HG03095 (cell line): ENCODE measurements at regions not wholly inside any gene's neighbourhood (a gene's known extent, or its start where the extent isn't known, plus 50 kb on each side); places are given as distances from the start of the nearest gene placed in this dataset.

Source experiments
- ATAC-seq: cut with Tn5 transposase; IDR thresholded peaks from one replicate; pipeline ENCODE4 v1.9.1; 2021; ENCODE audit warnings: moderate library complexity; ENCODE audit not compliant: unreplicated experiment

DNA sequence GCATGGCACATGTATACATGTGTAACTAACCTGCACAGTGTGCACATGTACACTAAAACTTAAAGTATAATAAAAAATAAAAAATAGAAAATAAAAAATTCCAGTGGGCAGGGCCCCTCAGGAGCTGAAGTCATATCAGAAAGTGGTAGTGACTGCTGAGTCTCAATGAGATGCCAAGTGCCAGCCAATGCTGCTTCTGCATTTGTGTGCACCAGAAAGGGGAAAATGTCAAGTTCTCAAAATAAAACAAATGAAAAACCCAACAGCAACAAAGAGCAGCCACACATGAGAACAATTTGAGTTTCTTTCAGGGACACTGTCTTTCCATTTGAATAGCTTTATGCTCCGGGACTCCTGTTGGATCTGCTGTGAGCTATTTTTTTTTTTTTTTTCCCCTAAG is 117.2 kb upstream of the CCDC112 start:
- no peak for ATAC-seq

DNA sequence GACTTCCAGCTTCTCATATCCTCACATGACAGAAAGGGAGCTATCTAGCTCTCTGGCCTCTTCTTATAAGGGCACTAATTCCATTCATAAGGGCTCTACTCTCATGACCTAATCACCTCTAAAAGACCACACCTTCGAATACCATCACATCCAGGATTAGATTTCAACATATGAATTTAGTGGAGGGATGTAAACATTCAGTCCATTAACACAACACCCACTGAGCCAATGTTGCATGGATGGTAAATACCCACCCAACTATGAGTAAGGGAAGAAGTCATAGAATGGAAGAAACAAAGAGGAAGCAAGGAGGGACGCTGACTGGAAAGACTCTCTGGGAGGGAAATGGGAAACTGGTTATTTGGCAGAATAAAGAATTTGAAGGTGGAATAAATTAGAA is 112.6 kb upstream of the CCDC112 start:
- no peak for ATAC-seq

DNA sequence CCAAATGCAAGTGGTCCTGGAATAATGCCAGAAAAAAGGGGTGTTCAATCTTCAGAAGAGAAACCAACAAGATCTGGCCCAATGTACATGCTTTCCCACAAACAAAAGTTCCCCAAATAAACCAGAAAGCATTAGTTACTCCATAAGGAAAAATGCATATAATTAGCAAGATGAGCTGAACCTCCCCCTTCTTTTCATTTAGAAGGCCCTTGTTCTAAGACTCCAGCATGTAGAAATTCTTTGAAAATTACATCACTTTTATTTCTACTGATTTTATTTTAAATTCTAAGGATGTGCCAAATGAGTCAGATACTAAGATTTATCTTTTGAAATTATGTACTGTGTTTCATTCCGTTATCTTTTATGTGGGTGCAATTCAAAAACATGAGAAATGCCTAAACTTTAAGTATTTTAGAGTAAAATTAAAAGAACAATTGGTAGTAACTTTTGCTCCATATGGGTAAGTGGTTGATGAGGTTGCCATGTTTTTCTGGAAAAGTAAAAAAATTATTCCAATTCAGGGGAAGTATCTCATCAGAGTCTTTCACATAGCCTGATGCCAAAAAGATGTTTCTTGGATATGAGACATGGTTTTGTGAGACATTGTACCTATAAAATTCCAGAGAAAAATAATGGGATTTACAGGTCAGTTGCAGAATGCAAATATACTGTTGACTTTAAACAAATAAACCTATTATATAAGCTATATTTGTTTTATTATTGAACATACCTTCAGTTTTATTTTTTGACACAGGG is 106.5 kb upstream of the CCDC112 start:
- ATAC-seq, result no peak

DNA sequence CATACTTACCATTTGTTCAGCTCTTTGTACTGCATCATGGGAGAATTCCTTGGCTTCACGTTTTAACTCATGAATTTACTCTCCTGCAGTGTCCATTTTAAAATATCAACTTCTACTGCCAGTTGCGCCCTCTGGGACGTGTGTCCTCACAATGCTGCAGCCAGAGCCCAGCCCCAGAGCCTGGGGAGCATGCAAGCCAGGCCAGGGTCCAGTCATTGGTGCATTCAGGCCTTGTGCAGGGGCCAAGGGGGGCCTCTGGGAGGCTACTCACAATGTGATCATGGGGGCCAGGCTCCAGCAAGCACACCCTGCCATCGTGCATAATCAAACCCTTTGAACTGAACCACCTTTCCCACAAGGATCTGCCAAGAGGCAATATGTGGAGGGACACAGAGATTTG is 105.6 kb upstream of the CCDC112 start:
- no peak for ATAC-seq

DNA sequence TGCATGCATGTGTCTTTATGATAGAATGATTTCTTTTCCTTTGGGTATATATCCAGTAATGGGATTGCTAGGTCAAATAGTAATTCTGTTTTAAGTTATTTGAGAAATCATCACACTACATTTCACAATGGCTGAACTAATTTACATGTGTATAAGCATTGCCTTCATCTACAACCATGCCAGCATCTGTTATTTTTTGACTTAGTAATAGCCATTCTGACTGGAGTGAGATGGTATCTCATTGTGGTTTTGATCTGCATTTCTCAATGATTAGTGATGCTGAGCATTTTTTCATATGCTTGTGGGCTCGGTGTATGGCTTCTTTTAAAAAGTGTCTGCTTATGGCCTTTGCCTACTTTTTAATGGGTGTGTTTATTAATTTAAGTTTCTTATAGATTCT is 102.3 kb upstream of the CCDC112 start:
- ATAC-seq, result no peak

DNA sequence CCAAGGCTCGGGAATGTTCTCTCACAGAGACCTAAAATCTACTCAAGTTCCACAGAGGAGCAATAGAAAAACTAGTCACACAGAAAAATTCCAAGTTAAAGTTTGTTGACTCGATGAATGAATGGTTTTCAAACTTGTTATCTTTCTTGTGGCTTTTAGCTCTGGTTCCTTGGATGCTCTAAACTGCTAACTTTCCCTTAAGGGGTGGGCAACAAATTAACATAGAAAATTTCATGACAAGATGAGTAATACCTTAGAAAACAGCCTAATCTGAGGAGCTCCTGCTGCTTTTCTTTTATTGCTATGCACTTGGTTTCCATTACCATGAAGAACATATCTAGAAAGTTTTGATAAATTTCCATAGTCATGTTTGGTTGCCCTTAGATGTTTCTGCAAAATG is 100.2 kb upstream of the CCDC112 start:
- no peak for ATAC-seq

DNA sequence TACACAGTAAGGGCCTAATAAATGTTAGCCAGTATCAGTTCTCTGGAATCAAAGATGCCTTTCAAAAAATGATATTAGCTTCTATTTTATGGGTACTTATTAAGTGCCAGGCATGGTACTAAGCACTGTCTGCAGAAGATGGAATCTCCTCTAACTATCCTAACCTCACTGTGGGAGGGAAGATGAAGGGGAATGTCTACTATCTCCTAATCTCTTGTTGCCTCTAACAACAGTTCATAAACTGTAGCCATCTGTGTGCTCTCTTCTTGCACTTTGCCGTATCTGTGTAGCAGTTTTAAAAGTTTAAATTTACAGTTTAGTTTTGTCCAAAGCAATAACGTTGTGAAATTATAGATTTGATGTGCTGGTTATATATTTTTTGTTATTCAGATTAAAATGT is 99.6 kb upstream of the CCDC112 start:
- no peak for ATAC-seq

DNA sequence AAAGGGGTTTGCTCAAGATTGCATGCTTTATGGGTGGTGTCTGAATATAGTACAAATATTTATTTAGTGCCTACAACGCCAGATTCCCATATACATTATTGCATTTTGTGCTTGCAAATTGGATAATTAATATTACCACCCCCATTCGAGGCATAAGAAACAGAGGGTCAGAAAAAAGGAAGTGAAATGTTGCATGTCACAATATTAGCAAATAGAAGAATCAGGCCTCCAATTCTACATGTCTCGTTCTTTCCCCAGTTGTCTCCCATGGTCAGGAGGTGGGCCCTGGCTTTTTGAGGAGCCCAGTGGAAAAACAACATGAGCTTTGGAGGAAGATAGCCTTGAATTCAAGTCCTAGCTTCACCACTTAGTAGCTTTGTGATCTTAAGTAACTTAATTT is 98.1 kb upstream of the CCDC112 start:
- no peak for ATAC-seq

DNA sequence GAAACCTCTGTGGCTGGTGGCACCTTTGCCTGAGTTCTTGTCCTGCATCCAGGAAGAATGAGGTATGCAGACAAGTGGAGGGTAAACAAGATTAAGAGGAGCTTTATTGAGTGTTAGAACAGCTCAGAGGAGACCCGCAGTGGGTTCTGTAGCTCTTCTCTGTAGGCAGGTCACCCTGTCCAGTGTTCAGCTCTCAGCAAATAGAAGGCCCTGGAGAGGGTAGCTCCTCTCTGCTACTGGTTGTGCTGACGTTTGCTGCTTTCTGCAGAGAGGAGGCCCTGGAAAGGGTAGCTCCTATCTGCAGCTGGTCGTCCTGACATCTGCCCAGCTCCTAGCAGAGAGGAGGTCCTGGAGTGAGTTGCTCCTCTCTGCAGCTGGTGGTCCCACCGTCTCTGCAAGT is 96.8 kb upstream of the CCDC112 start:
- no peak for ATAC-seq

DNA sequence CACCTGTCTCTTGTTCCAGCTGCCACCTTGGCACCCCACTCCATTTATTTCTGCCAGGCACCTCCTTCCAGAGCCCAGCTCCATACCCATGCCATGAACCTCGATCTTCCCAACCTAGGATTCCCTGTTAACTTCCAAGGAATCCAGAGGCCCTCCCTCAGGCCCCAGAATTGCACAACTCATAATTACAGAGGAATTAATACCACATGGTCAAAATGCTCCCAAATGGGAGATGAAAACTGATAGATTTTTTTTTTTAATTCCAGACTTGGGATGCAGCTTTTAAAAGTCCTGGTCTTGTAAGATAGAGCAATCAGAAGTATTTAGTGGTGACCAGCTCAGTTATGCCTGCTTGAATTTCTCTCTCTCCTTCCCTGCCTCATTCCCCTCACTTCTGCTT is 96.2 kb upstream of the CCDC112 start:
- ATAC-seq, result no peak

DNA sequence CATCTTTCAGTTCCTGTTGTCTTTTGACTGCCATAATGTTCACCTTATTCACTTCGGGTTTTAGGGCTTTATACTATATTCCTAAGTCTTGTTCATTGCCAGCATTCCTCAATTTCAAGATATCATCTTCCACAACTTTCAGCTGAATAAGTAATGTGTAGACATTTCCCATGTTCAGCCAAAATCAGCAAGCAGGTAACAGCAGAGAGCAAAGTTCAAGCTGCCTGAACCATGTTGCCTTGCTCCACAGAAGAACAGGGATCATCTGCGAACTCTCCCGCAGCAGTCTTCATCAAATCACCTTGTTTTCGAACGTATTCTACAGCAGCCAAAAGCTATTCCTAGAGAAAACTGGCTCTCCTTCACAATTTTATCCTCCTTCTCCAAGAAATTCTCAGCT is 95.3 kb upstream of the CCDC112 start:
- no peak for ATAC-seq

DNA sequence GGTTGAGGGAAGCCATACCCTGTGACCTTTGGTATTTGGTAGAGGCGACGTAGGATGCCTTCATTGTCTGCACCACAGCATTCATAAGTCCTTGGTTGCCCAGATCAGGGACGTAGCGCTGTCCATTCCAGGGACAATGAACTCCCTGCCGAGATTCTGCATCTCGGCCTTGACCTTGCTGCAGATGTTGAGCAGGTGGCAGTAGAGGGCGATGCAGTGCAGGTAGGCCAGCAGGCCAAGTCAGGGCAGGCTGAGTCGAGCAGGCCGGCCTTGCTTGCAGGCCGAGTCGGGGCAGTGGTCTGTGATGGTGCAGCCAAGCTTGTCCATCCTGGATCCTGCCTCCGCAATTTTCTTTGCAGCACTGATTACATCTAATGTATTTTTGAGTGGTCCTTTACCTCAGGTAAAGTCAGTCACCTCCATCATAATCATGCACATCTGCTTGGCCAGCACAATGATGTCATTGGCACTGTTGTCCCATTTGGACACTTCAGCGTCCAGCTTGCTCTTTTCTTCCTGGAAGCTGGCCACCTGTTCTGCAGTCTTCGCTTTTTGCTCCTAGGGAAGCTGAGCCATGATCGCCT is 93.4 kb upstream of the CCDC112 start:
- no peak for ATAC-seq

DNA sequence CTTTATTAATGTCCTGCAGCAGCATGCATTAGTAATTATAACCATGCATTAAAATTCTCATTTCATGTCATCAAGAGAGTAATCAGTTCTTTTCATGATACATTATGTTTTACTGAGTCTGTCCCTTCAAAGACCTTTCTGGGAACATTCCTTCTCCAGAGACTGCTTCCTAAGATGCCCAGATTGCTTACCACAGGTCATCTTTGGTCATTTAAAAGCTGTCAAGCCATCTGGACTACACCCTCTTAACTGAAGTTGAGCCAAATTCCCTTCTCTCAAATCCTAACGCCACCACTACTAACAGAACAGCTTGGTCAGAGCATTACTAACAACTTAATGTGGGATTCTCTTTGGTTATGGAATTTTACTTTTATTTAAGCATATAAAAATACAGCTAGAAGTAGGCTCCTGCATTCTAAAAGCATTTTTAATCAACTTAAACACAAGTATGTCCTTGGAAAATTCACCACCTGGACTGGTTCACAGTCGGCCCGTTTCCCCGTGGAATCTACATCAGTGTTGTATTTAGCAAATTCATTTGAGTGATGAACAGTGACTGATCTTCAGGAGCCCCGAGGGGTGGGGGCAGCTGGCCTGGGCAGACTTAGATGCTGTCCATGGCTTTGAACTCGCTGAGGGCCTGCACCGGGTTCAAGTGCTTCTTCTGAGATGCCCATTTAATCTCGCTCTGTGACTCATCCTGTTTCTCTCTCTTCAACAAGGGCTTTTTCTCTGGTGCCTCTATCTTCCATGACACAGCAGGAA is 92.8 kb upstream of the CCDC112 start:
- no peak for ATAC-seq

DNA sequence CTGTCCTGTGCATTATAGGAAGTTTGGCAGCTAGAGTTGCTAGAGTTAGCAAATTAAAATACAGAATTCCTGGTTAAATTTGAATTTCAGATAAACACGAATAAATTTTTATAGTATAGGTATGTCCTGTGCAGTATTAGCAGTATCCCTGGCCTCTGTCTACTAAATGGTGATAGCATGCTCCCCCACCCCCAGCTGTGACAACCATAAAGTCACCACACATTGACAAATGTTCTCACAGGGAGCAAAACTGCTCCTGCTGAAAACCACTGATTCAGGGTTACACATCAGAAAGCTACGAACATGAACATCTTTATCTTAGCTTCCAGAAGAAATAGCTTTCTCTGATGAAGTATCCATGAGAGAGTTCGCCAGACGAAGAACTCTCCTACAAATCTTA is 91.8 kb upstream of the CCDC112 start:
- no peak for ATAC-seq

DNA sequence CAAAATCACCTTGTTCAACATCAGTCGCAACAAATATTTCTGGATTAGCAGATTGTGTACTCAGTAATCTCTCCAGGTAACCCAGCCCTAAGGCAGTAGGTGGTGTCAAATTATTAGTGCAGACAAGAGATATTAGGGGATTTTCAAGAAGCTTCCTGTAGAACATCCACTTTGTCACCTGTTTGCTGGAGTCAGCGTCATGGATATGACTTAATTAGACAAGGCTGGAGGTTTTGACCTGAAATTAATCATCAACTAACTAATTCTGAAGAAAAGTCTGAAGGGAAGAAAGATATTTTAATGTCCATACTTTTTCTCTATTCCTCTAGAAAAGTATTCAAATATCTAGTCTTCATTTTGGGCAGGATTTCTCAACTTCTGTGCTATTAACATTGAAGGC is 91.4 kb upstream of the CCDC112 start:
- no peak for ATAC-seq

DNA sequence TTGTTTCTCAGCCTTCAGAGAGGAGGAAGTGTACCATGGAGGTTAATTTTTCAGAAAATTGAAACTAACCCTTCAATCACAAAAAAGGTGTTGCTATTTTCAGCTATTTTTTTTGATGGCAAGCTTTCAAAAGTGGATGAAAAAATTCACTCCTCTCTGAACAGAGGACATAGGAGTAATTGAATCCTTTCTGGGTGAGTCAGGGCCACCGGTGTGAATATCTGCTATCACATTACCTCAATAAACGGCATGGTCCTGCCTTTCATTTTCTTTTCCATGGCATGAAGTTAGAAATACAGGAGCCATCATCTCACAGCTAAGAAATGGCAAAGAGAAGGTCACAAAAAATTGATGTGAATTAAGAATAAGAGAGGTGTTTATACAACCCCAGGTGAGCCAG is 90.2 kb upstream of the CCDC112 start:
- no peak for ATAC-seq

DNA sequence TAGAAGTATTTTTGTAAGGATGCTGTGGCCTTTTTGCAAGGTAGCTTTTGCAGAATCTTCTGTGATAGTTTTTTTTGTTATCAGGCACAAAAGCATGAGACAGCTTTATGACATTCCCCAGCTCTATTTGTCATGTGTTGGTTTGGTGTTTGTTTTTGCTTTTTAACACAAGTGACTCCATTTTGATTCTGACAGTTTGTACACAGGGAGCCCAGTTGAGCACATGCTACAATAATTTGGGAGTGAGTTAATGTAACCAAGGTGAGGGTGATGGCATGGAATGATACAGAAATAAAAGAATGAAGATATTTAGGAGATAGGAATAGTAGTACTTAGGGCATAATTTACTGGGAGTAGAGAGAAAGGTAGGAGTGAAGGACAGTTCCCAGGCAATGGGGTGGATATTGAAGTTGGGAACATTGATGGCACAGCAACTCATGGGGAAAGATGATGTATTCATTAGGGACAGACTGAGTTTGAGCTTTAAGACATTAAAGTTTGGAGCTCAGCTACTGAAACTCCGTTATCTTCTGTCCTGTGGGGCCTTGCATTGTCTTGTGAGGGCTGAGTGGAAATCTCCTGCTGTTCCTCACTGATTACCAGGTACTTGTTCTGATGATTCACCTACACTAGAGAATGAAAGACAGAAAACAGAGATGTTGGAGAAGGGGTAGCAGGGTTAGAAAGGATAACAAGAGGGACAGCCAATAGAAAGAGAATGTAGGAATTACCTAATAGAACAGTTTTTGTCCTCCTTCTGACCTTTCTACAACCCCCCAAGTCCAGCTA is 88.3 kb upstream of the CCDC112 start:
- no peak for ATAC-seq

DNA sequence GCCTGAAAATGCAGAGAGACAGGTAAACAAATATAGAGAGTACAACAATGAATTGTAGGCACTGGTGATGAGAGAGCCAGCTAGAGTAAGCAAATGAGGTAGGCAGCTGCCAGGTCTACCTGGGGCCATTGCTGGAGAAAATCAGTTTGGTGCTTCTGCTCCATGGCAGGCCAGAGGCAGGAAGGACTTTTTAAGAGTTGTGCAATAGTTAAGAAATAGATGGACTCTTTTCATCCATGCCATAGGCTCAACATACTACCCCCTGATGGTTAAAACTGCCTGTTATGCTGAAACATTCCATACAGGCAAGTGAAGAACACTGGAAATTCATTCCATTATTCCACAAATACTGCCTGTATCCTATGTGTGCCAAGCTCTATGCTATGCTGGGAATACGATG is 86.5 kb upstream of the CCDC112 start:
- ATAC-seq, result no peak

DNA sequence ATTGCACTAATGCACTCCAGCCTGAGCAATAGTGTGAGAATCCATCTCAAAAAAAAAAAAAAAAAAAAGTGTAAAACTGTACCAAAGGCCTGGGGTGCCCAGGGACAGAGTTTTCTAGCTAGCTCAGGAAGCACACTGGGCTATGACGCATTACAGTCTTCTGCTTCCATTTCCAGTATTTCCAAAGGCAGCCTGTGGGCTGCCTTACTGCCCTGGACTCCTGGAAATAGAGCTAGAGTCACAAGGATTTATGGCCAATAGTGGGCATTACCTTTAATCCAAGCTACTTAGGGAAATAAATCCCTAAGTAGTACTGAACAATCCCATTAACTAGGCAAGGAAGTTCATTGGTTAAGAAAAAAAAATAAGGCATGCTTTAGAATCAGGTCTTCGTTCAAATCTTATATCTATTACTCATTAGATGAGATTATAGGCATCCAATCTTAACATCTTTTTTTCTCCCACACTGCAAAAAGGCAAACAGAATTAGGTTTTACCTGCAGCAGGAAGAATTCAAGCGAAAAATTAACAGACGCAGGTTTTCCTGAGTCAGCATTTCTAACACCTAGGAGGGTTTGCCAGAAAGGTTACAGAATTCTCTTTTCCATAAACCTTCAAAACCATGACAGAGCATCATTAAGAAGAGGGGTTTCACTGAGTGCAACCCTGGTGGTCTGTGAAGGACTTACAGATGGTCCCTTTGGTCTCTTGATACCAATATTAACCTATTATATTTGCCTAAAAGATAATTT is 85.6 kb upstream of the CCDC112 start:
- ATAC-seq, result no peak

DNA sequence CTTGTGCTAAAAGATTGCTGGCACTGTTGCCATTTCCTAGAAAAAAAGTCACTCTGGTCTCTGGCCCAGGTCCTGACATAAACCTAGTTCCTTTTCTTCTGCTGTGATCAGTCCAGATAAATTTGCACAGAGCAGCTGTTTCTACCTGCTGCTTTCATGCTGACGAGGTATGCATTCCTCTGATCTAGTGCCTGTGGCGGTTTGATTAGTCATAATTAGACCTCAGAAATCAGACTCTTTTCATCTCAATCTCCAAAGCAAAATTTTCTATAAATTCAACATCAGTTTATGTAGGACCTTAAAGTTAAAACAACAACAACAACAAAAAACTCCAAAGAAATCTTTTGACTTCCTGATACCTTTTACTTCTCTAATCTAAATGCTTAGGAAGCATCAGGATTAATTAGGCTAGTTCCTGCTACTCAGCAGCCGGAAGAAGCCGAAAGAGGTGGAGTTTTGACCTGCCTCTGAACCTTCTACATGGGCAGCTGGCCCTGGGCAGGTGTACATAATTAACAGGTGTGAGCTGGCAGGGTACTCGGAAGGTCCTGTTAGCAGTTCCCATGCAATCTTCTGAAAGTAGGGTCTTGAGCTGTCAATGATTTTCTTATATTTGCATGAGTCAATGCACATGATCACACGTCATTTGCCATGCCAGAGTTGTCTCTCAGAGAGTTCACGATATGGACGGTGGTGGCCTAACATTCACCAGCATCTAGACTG is 83.3 kb upstream of the CCDC112 start:
- ATAC-seq, result peak; percentile 51
